ENCODE measurements at regions not wholly inside any gene's neighbourhood (a gene's known extent, or its start where the extent isn't known, plus 50 kb on each side); places are given as distances from the start of the nearest gene placed in this dataset.

- no peaks in the 10 kb centered on the region for H3K79me2 ChIP-seq (ENCODE audit: low read depth)
- no peak overlapping the region for H2AFZ ChIP-seq
- no peak overlapping the region for H3K4me2 ChIP-seq
- no peaks in the 10 kb centered on the region for H3K27me3 ChIP-seq (ENCODE audit: insufficient read depth, low read depth)
- H3K9me3 ChIP-seq (ENCODE audit: insufficient read depth, low read depth) = no peaks in the 10 kb centered on the region
- no peaks in the 10 kb centered on the region for H4K20me1 ChIP-seq (ENCODE audit: insufficient read depth)
- no peak overlapping the region for H3K27ac ChIP-seq
- H3K36me3 ChIP-seq (ENCODE audit: low read depth) = no peaks in the 10 kb centered on the region
- no peak overlapping the region for H3K4me3 ChIP-seq
- no TSS peak for BruUV-seq (replicated peaks)
- intact Hi-C loops (cut with micrococcal nuclease; ENCODE audit: unreplicated experiment) = no loop called here
- no peak for TF ChIP-seq EZH2 (IDR thresholded peaks at IDR 0.05; ENCODE audit: low read depth)
- no peak for TF ChIP-seq CTCF (conservative IDR thresholded peaks at IDR 0.05)
- no peaks in the 10 kb centered on the region for H3K9me2 ChIP-seq (ENCODE audit: insufficient read depth)
- POLR2A ChIA-PET (ENCODE audit: unreplicated experiment) = no interaction called here
- DNase-seq = no peak
- no peaks in the 10 kb centered on the region for H3K4me1 ChIP-seq (replicated peaks; ENCODE audit: insufficient read depth)
- CTCF ChIA-PET = no interaction called here
- H3F3A ChIP-seq (ENCODE audit: insufficient read depth, low read depth) = no peaks in the 10 kb centered on the region
Measured at GRCh38 chr6:78345882-78346281, 521.5 kb upstream of the IRAK1BP1 start.

- CTCF ChIA-PET = no interaction called here
- intact Hi-C loops (cut with micrococcal nuclease; ENCODE audit: unreplicated experiment) = no loop called here
Measured at GRCh38 chr6:78347191-78347916, 520.0 kb upstream of the IRAK1BP1 start.

GRCh38 chr6:78353040-78353439 is 514.3 kb upstream of the IRAK1BP1 start:
- intact Hi-C loops (cut with micrococcal nuclease; ENCODE audit: unreplicated experiment) = no loop called here
- Histone ChIP-seq H3K9me3 (ENCODE audit: insufficient read depth, low read depth) (no peaks in the 10 kb centered on the region), H3K9me2 (ENCODE audit: insufficient read depth) (no peaks in the 10 kb centered on the region), H3K27me3 (ENCODE audit: insufficient read depth, low read depth) (no peaks in the 10 kb centered on the region), H3K27ac (no peak overlapping the region), H3K4me3 (no peak overlapping the region), H4K20me1 (ENCODE audit: insufficient read depth) (no peaks in the 10 kb centered on the region), H3F3A (ENCODE audit: insufficient read depth, low read depth) (no peaks in the 10 kb centered on the region), H2AFZ (no peak overlapping the region), H3K79me2 (ENCODE audit: low read depth) (no peaks in the 10 kb centered on the region), H3K36me3 (ENCODE audit: low read depth) (no peaks in the 10 kb centered on the region), H3K4me2 (no peak overlapping the region), H3K4me1 (replicated peaks; ENCODE audit: insufficient read depth) (no peaks in the 10 kb centered on the region)
- TF ChIP-seq CTCF (conservative IDR thresholded peaks at IDR 0.05) (no peak), EZH2 (IDR thresholded peaks at IDR 0.05; ENCODE audit: low read depth) (no peak)
- DNase-seq = no peak
- ChIA-PET CTCF (no interaction called here), POLR2A (ENCODE audit: unreplicated experiment) (no interaction called here)
- BruUV-seq (replicated peaks) = no TSS peak

More at GRCh38 chr6:78347191-78347916, 520.0 kb upstream of the IRAK1BP1 start:
- Histone ChIP-seq H3K4me1 (replicated peaks; ENCODE audit: insufficient read depth) (no peaks in the 10 kb centered on the region), H3K79me2 (ENCODE audit: low read depth) (no peaks in the 10 kb centered on the region), H3K9me2 (ENCODE audit: insufficient read depth) (no peaks in the 10 kb centered on the region), H3K36me3 (ENCODE audit: low read depth) (no peaks in the 10 kb centered on the region), H3F3A (ENCODE audit: insufficient read depth, low read depth) (no peaks in the 10 kb centered on the region), H2AFZ (no peak overlapping the region), H3K4me3 (no peak overlapping the region), H3K27me3 (ENCODE audit: insufficient read depth, low read depth) (no peaks in the 10 kb centered on the region), H3K9me3 (ENCODE audit: insufficient read depth, low read depth) (no peaks in the 10 kb centered on the region), H4K20me1 (ENCODE audit: insufficient read depth) (no peaks in the 10 kb centered on the region), H3K27ac (no peak overlapping the region), H3K4me2 (no peak overlapping the region)
- no peak for TF ChIP-seq EZH2 (IDR thresholded peaks at IDR 0.05; ENCODE audit: low read depth)
- POLR2A ChIA-PET (ENCODE audit: unreplicated experiment) = no interaction called here
- BruUV-seq (replicated peaks) = no TSS peak
- no peak for DNase-seq

- Histone ChIP-seq H3K27ac (no peak overlapping the region), H3K9me3 (ENCODE audit: insufficient read depth, low read depth) (no peaks in the 10 kb centered on the region), H3K4me2 (no peak overlapping the region), H3K36me3 (ENCODE audit: low read depth) (no peaks in the 10 kb centered on the region), H3K9me2 (ENCODE audit: insufficient read depth) (no peaks in the 10 kb centered on the region), H3K27me3 (ENCODE audit: insufficient read depth, low read depth) (no peaks in the 10 kb centered on the region), H2AFZ (no peak overlapping the region), H3K4me1 (replicated peaks; ENCODE audit: insufficient read depth) (no peaks in the 10 kb centered on the region), H3F3A (ENCODE audit: insufficient read depth, low read depth) (no peaks in the 10 kb centered on the region), H4K20me1 (ENCODE audit: insufficient read depth) (no peaks in the 10 kb centered on the region), H3K4me3 (no peak overlapping the region), H3K79me2 (ENCODE audit: low read depth) (no peaks in the 10 kb centered on the region)
- DNase-seq = no peak
- ChIA-PET POLR2A (ENCODE audit: unreplicated experiment) (no interaction called here), CTCF (no interaction called here)
- TF ChIP-seq CTCF (conservative IDR thresholded peaks at IDR 0.05) (no peak), EZH2 (IDR thresholded peaks at IDR 0.05; ENCODE audit: low read depth) (no peak)
- intact Hi-C loops (cut with micrococcal nuclease; ENCODE audit: unreplicated experiment) = loop anchor here (5.0 kb wide), 1 partner anchor 826 kb away; no protein-coding TSS in a partner anchor
- no TSS peak for BruUV-seq (replicated peaks)
Measured at GRCh38 chr6:78363688-78364087, 503.7 kb upstream of the IRAK1BP1 start.

Measured in PC-9 (cell line).